K562 (cell line): ENCODE measurements at regions not wholly inside any gene's neighbourhood (a gene's known extent, or its start where the extent isn't known, plus 50 kb on each side); places are given as distances from the start of the nearest gene placed in this dataset.

Experiments
- ZNF23 ChIP-seq: fragments of 250-450 bp; sonication (Bioruptor Pico); IDR thresholded peaks from 2 replicates; pipeline ENCODE4 v1.4.0; 2020; ENCODE audit warnings: mild to moderate bottlenecking
- ZNF444 ChIP-seq: fragments of 250-450 bp; sonication (Bioruptor Pico); IDR thresholded peaks from 2 replicates; pipeline ENCODE4 v1.4.0; 2020; ENCODE audit warnings: mild to moderate bottlenecking, moderate library complexity
- ZNF77 ChIP-seq: fragments of 250-450 bp; sonication (Bioruptor Pico); IDR thresholded peaks from 2 replicates; pipeline ENCODE4 v1.5.0; 2020
- TF ChIP-seq, protein P1 (sequence below), 2 experiments: fragments of 450-650 bp in 1 of 2; sonication (generic) in 1 of 2; formaldehyde crosslinking in 1 of 2; IDR thresholded peaks in 1 of 2; conservative IDR thresholded peaks in 1 of 2; 2 replicates each; pipeline versions ENCODE4 v1.6.1 to v1.8.1; 2016 to 2023; ENCODE audit warnings: mild to moderate bottlenecking in 2 of 2, moderate library complexity in 2 of 2, inconsistent platforms in 1 of 2, missing genetic modification reagents in 1 of 2

DNA sequence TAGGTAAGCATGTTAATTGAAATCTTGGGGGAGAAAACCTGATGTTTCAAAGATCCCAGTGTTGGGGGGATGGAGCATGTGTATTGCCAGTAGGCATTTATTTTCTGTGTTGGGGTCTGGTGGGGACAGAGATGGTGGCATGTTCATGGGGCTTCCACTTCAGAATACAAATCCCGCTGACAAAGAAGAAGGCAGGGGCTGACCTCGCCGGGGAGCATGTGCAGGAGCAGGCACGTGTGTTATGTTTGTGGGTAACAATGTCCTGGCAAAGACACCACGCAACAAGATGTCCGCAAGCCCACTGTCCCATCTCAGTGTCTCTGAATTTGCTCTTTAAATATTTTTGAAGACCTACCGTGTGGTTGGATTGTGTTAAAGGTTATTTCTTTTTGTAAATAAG is 164.5 kb downstream of the TEX29 start:
- TF ChIP-seq ZNF444 (CRISPR knock-in tag) (no peak), ZNF23 (CRISPR knock-in tag) (no peak), ZNF77 (CRISPR knock-in tag) (no peak)
- TF ChIP-seq, protein P1, sequence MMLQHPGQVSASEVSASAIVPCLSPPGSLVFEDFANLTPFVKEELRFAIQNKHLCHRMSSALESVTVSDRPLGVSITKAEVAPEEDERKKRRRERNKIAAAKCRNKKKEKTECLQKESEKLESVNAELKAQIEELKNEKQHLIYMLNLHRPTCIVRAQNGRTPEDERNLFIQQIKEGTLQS (IDR thresholded peaks at IDR 0.05): no peak
- TF ChIP-seq, protein P1 (CRISPR knock-in tag; conservative IDR thresholded peaks at IDR 0.05): no peak
